ENCODE measurements at regions not wholly inside any gene's neighbourhood (a gene's known extent, or its start where the extent isn't known, plus 50 kb on each side); places are given as distances from the start of the nearest gene placed in this dataset.

- TF ChIP-seq CTCF (IDR thresholded peaks at IDR 0.05; ENCODE audit: low read depth, low read length) (no peak), POLR2A (IDR thresholded peaks at IDR 0.05; ENCODE audit: extremely low read depth, insufficient read length) (no peak), MAX (IDR thresholded peaks at IDR 0.05; ENCODE audit: low read depth, low read length) (no peak), MYC (IDR thresholded peaks at IDR 0.05; ENCODE audit: low read depth, low read length) (no peak)
These were observed 70.9 kb downstream of the LLPH start for GRCh38 chr12:66059666-66060065.
